GM19240 (cell line): ENCODE measurements at regions not wholly inside any gene's neighbourhood (a gene's known extent, or its start where the extent isn't known, plus 50 kb on each side); places are given as distances from the start of the nearest gene placed in this dataset.
"Not testable (repeated sequence)": the region's sequence is repeated elsewhere in the genome, so short reads cannot be mapped to it uniquely, and the experiment has no call there.

Experiments used
- DNase-seq: peaks from one replicate; pipeline ENCODE4 v3.0.0; 2011; ENCODE audit warnings: low spot score; ENCODE audit not compliant: insufficient read length

GRCh38 chr3:99586701-99587100 is 51.7 kb upstream of the COL8A1 start:
- no peak for DNase-seq

GRCh38 chr3:99579965-99580364 is 58.4 kb upstream of the COL8A1 start:
- DNase-seq, result no peak

- DNase-seq, result no peak
Measured at GRCh38 chr3:99579246-99579645, 59.1 kb upstream of the COL8A1 start.

GRCh38 chr3:99578339-99578970 is 59.9 kb upstream of the COL8A1 start:
- no peak for DNase-seq

- DNase-seq, result no peak
Measured at GRCh38 chr3:99576904-99577559, 61.4 kb upstream of the COL8A1 start.

GRCh38 chr3:99575683-99576082 is 62.7 kb upstream of the COL8A1 start:
- DNase-seq, result no peak

GRCh38 chr3:99570061-99570460 is 68.3 kb upstream of the COL8A1 start:
- DNase-seq, result no peak

GRCh38 chr3:99568663-99569335 is 69.6 kb upstream of the COL8A1 start:
- DNase-seq, result no peak

- DNase-seq, result no peak
Measured at GRCh38 chr3:99565331-99565730, 73.1 kb upstream of the COL8A1 start.

GRCh38 chr3:99562990-99563607 is 75.3 kb upstream of the COL8A1 start:
- no peak for DNase-seq

GRCh38 chr3:99562138-99562537 is 76.3 kb upstream of the COL8A1 start:
- no peak for DNase-seq

- no peak for DNase-seq
Measured at GRCh38 chr3:99561056-99561455, 77.3 kb upstream of the COL8A1 start.

GRCh38 chr3:99559196-99559595 is 79.2 kb upstream of the COL8A1 start:
- no peak for DNase-seq

GRCh38 chr3:99555885-99556284 is 82.5 kb upstream of the COL8A1 start:
- not testable (repeated sequence) for DNase-seq

GRCh38 chr3:99551520-99551919 is 86.9 kb upstream of the COL8A1 start:
- DNase-seq, result no peak

GRCh38 chr3:99549957-99550603 is 88.3 kb upstream of the COL8A1 start:
- no peak for DNase-seq

GRCh38 chr3:99549220-99549619 is 89.2 kb upstream of the COL8A1 start:
- DNase-seq, result no peak

GRCh38 chr3:99548674-99549073 is 89.7 kb upstream of the COL8A1 start:
- no peak for DNase-seq

GRCh38 chr3:99545941-99546580 is 92.3 kb upstream of the COL8A1 start:
- no peak for DNase-seq

- no peak for DNase-seq
Measured at GRCh38 chr3:99544786-99545281, 93.6 kb upstream of the COL8A1 start.

- DNase-seq, result no peak
Measured at GRCh38 chr3:99543796-99544195, 94.6 kb upstream of the COL8A1 start.
